SH-SY5Y (cell line): ENCODE measurements at regions not wholly inside any gene's neighbourhood (a gene's known extent, or its start where the extent isn't known, plus 50 kb on each side); places are given as distances from the start of the nearest gene placed in this dataset.

Experiments used
- GATA2 ChIP-seq: IDR thresholded peaks from 2 replicates; pipeline ENCODE4 v1.6.1; 2011; ENCODE audit warnings: mild to moderate bottlenecking, low read depth, low read length
- GATA3 ChIP-seq: IDR thresholded peaks from 2 replicates; pipeline ENCODE4 v1.6.1; 2011; ENCODE audit warnings: low read depth, mild to moderate bottlenecking, low read length, moderate library complexity

- TF ChIP-seq GATA2 = no peak
- no peak for TF ChIP-seq GATA3
Measured at GRCh38 chr18:8469544-8470130, 139.6 kb upstream of the RAB12 start.
